SH-SY5Y (cell line): ENCODE measurements at regions not wholly inside any gene's neighbourhood (a gene's known extent, or its start where the extent isn't known, plus 50 kb on each side); places are given as distances from the start of the nearest gene placed in this dataset.

ENCODE experiments used
- GATA2 ChIP-seq: IDR thresholded peaks from 2 replicates; pipeline ENCODE4 v1.6.1; 2011; ENCODE audit warnings: mild to moderate bottlenecking, low read depth, low read length
- GATA3 ChIP-seq: IDR thresholded peaks from 2 replicates; pipeline ENCODE4 v1.6.1; 2011; ENCODE audit warnings: low read depth, mild to moderate bottlenecking, low read length, moderate library complexity

DNA sequence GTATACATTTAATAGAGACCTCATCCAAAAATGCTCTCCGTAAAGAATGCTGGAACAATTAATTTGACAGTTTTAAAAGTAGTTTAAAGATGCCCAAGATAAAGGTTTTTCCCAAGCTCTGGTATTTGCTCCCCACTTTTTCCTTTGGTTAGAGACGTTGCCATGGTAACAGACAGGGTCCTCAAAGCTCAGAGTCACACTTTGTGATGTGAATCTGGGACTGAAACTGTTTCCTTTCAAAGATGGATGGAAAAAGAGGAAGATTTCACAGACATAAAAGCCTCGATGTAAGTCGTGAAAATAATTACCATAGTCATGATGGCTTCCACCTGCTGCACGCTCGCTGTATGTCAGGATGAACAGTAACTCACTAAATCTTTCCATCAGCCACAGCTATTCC is 229.5 kb downstream of the MSX2 start:
- TF ChIP-seq GATA3 (no peak), GATA2 (no peak)
